ENCODE measurements at regions not wholly inside any gene's neighbourhood (a gene's known extent, or its start where the extent isn't known, plus 50 kb on each side); places are given as distances from the start of the nearest gene placed in this dataset.

DNA sequence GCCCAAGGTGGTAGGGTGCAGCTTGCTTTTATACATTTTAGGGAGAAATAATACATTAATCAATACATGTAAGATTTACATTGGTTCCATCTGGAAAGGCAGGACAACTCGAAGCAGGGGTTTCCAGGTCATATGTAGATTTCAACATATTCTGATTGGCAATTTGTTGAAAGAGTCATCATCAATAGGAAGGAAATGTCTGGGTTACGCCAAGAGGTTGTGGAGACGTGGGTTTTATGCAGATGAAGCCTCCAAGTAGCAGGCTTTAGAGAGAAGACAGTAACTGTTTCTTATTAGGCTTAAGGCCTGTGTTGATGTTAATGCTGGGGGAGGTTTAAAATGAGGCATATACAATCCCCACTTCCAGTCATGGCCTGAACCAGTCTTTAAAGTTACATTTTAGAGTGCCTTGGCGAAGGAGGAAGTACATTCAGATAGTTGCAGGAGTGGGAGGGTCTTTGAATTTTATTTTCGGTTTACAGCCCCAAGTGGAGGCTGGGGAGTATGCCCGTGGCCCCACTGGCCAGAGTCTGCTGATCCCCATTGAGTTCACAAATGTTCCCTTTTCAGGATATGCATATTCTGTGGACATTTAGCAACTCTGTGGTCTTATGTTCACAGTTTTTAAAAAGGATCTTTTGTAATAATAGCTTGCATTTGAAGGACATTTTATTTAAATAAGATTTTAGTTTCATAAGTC lies 166.0 kb upstream of the GDF10 start:
- TF ChIP-seq CTCF (IDR thresholded peaks at IDR 0.05; ENCODE audit: unreplicated experiment): no peak
- H3K27ac Mint-ChIP-seq (ENCODE audit: low read depth, unreplicated experiment): no peak overlapping the region
- DNase-seq (ENCODE audit: unreplicated experiment): no peak
- intact Hi-C loops (cut with micrococcal nuclease): no loop called here
- H3K4me1 Mint-ChIP-seq (ENCODE audit: insufficient read depth, unreplicated experiment): no peaks in the 10 kb centered on the region
- no TSS peak for BruUV-seq (replicated peaks)
- no peaks in the 10 kb centered on the region for H3K27me3 Mint-ChIP-seq (ENCODE audit: insufficient read depth, unreplicated experiment)
- CTCF ChIA-PET: no interaction called here
- POLR2A ChIA-PET: interaction anchor here (0.7 kb wide), 1 partner anchor 13 kb away, joined by 3 read pairs; no protein-coding TSS in a partner anchor
- no peaks in the 10 kb centered on the region for H3K36me3 Mint-ChIP-seq (ENCODE audit: insufficient read depth, unreplicated experiment)
- H3K4me3 Mint-ChIP-seq (ENCODE audit: unreplicated experiment): no peak overlapping the region
- peaks cover 7% of the 10 kb centered on the region for H3K9me3 Mint-ChIP-seq (ENCODE audit: unreplicated experiment)

DNA sequence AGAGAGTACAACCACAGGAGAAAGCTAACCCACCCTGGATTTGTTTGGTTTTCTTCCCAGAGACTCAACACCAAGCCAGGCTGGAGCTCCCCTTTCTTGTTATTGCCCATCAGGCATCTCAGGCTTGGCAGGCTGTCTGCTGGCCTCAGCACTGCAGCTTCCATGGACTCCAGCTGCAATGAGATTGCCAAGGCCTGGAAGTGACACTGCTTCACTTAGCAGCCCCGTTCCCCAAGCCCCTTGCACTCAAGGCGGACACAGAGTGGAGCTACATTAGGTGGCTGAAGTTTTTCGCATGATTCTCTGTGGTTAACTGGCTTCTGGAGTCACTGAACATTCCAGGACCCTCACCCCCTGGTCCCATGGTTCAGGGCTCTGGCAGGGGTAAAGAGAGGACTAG lies 163.1 kb upstream of the GDF10 start:
- no peak for TF ChIP-seq CTCF (IDR thresholded peaks at IDR 0.05; ENCODE audit: unreplicated experiment)
- intact Hi-C loops (cut with micrococcal nuclease): no loop called here
- no peak overlapping the region for H3K4me3 Mint-ChIP-seq (ENCODE audit: unreplicated experiment)
- no peaks in the 10 kb centered on the region for H3K4me1 Mint-ChIP-seq (ENCODE audit: insufficient read depth, unreplicated experiment)
- CTCF ChIA-PET: no interaction called here
- H3K27me3 Mint-ChIP-seq (ENCODE audit: insufficient read depth, unreplicated experiment): no peaks in the 10 kb centered on the region
- DNase-seq (ENCODE audit: unreplicated experiment): no peak
- H3K36me3 Mint-ChIP-seq (ENCODE audit: insufficient read depth, unreplicated experiment): no peaks in the 10 kb centered on the region
- peaks cover 7% of the 10 kb centered on the region for H3K9me3 Mint-ChIP-seq (ENCODE audit: unreplicated experiment)
- POLR2A ChIA-PET: no interaction called here
- BruUV-seq (replicated peaks): no TSS peak
- no peak overlapping the region for H3K27ac Mint-ChIP-seq (ENCODE audit: low read depth, unreplicated experiment)

GRCh38 chr10:47137311-47137851 lies 162.6 kb upstream of the GDF10 start:
- no peak overlapping the region for H3K4me3 Mint-ChIP-seq (ENCODE audit: unreplicated experiment)
- POLR2A ChIA-PET: no interaction called here
- CTCF ChIA-PET: no interaction called here
- BruUV-seq (replicated peaks): no TSS peak
- H3K36me3 Mint-ChIP-seq (ENCODE audit: insufficient read depth, unreplicated experiment): no peaks in the 10 kb centered on the region
- H3K9me3 Mint-ChIP-seq (ENCODE audit: unreplicated experiment): peaks cover 7% of the 10 kb centered on the region
- H3K27me3 Mint-ChIP-seq (ENCODE audit: insufficient read depth, unreplicated experiment): no peaks in the 10 kb centered on the region
- H3K4me1 Mint-ChIP-seq (ENCODE audit: insufficient read depth, unreplicated experiment): no peaks in the 10 kb centered on the region
- intact Hi-C loops (cut with micrococcal nuclease): no loop called here
- peak; percentile 29 for DNase-seq (ENCODE audit: unreplicated experiment)
- no peak overlapping the region for H3K27ac Mint-ChIP-seq (ENCODE audit: low read depth, unreplicated experiment)
- no peak for TF ChIP-seq CTCF (IDR thresholded peaks at IDR 0.05; ENCODE audit: unreplicated experiment)

- no peak overlapping the region for H3K27ac Mint-ChIP-seq (ENCODE audit: low read depth, unreplicated experiment)
- no peaks in the 10 kb centered on the region for H3K27me3 Mint-ChIP-seq (ENCODE audit: insufficient read depth, unreplicated experiment)
- intact Hi-C loops (cut with micrococcal nuclease): no loop called here
- H3K4me3 Mint-ChIP-seq (ENCODE audit: unreplicated experiment): no peak overlapping the region
- no peaks in the 10 kb centered on the region for H3K36me3 Mint-ChIP-seq (ENCODE audit: insufficient read depth, unreplicated experiment)
- BruUV-seq (replicated peaks): no TSS peak
- no peaks in the 10 kb centered on the region for H3K4me1 Mint-ChIP-seq (ENCODE audit: insufficient read depth, unreplicated experiment)
- H3K9me3 Mint-ChIP-seq (ENCODE audit: unreplicated experiment): peaks cover 7% of the 10 kb centered on the region
- TF ChIP-seq CTCF (IDR thresholded peaks at IDR 0.05; ENCODE audit: unreplicated experiment): no peak
- DNase-seq (ENCODE audit: unreplicated experiment): no peak
- ChIA-PET POLR2A (interaction anchor here (0.7 to 1.5 kb wide), 2 partner anchors 15 to 80 kb away, joined by 3 to 5 read pairs; no protein-coding TSS in a partner anchor), CTCF (interaction anchor here (0.5 to 0.6 kb wide), 2 partner anchors 29 to 202 kb away, joined by 3 read pairs; no protein-coding TSS in a partner anchor)
Observed at GRCh38 chr10:47139121-47139520, 160.9 kb upstream of the GDF10 start.
